ENCODE measurements at regions not wholly inside any gene's neighbourhood (a gene's known extent, or its start where the extent isn't known, plus 50 kb on each side); places are given as distances from the start of the nearest gene placed in this dataset.

GRCh38 chr16:59144841-59145240 lies 410.7 kb upstream of the GOT2 start:
- Histone ChIP-seq H3K9me2 (replicated peaks; ENCODE audit: insufficient read depth, low read length) (no peaks in the 10 kb centered on the region), H3K79me2 (ENCODE audit: low read length) (no peaks in the 10 kb centered on the region), H3F3A (ENCODE audit: insufficient read depth, low read length) (no peaks in the 10 kb centered on the region), H3K27me3 (replicated peaks; ENCODE audit: insufficient read depth, low read length) (no peaks in the 10 kb centered on the region), H2AFZ (ENCODE audit: low read length) (no peak overlapping the region), H3K9me3 (replicated peaks; ENCODE audit: insufficient read depth, low read length) (no peaks in the 10 kb centered on the region), H3K4me3 (ENCODE audit: low read length) (no peak overlapping the region), H4K20me1 (ENCODE audit: insufficient read depth, low read length) (no peaks in the 10 kb centered on the region), H3K4me2 (ENCODE audit: low read depth, low read length) (no peak overlapping the region), H3K9ac (ENCODE audit: low read length) (no peak overlapping the region), H3K4me1 (ENCODE audit: low read length) (no peaks in the 10 kb centered on the region), H3K27ac (ENCODE audit: low read length) (no peak overlapping the region), H3K36me3 (replicated peaks; ENCODE audit: insufficient read depth, low read length) (no peaks in the 10 kb centered on the region)
- TF ChIP-seq EZH2 (optimal IDR thresholded peaks at IDR 0.05; ENCODE audit: low read depth, low read length) (no peak), CTCF (IDR thresholded peaks at IDR 0.05; ENCODE audit: low read length) (no peak), EZH2phosphoT487 (IDR thresholded peaks at IDR 0.05; ENCODE audit: low read length) (no peak)
- DNase-seq, result no peak

GRCh38 chr16:59144326-59144725 lies 410.2 kb upstream of the GOT2 start:
- H3K27me3 ChIP-seq (replicated peaks; ENCODE audit: insufficient read depth, low read length), result no peaks in the 10 kb centered on the region
- H3K9me3 ChIP-seq (replicated peaks; ENCODE audit: insufficient read depth, low read length), result no peaks in the 10 kb centered on the region
- H3K36me3 ChIP-seq (replicated peaks; ENCODE audit: insufficient read depth, low read length), result no peaks in the 10 kb centered on the region
- no peak overlapping the region for H3K4me3 ChIP-seq (ENCODE audit: low read length)
- no peak overlapping the region for H3K27ac ChIP-seq (ENCODE audit: low read length)
- no peaks in the 10 kb centered on the region for H3K9me2 ChIP-seq (replicated peaks; ENCODE audit: insufficient read depth, low read length)
- H2AFZ ChIP-seq (ENCODE audit: low read length), result no peak overlapping the region
- no peak for DNase-seq
- H3K4me1 ChIP-seq (ENCODE audit: low read length), result no peaks in the 10 kb centered on the region
- no peak overlapping the region for H3K4me2 ChIP-seq (ENCODE audit: low read depth, low read length)
- no peaks in the 10 kb centered on the region for H3K79me2 ChIP-seq (ENCODE audit: low read length)
- no peak for TF ChIP-seq EZH2phosphoT487 (IDR thresholded peaks at IDR 0.05; ENCODE audit: low read length)
- TF ChIP-seq CTCF (IDR thresholded peaks at IDR 0.05; ENCODE audit: low read length), result no peak
- TF ChIP-seq EZH2 (optimal IDR thresholded peaks at IDR 0.05; ENCODE audit: low read depth, low read length), result no peak
- no peak overlapping the region for H3K9ac ChIP-seq (ENCODE audit: low read length)
- no peaks in the 10 kb centered on the region for H4K20me1 ChIP-seq (ENCODE audit: insufficient read depth, low read length)
- H3F3A ChIP-seq (ENCODE audit: insufficient read depth, low read length), result no peaks in the 10 kb centered on the region

GRCh38 chr16:59126486-59126885 lies 392.4 kb upstream of the GOT2 start:
- H3K4me1 ChIP-seq (ENCODE audit: low read length), result no peaks in the 10 kb centered on the region
- no peaks in the 10 kb centered on the region for H3K9me2 ChIP-seq (replicated peaks; ENCODE audit: insufficient read depth, low read length)
- H3F3A ChIP-seq (ENCODE audit: insufficient read depth, low read length), result no peaks in the 10 kb centered on the region
- no peak overlapping the region for H3K4me3 ChIP-seq (ENCODE audit: low read length)
- H4K20me1 ChIP-seq (ENCODE audit: insufficient read depth, low read length), result no peaks in the 10 kb centered on the region
- DNase-seq, result no peak
- no peak for TF ChIP-seq EZH2phosphoT487 (IDR thresholded peaks at IDR 0.05; ENCODE audit: low read length)
- no peak for TF ChIP-seq EZH2 (optimal IDR thresholded peaks at IDR 0.05; ENCODE audit: low read depth, low read length)
- no peak for TF ChIP-seq CTCF (IDR thresholded peaks at IDR 0.05; ENCODE audit: low read length)
- no peaks in the 10 kb centered on the region for H3K36me3 ChIP-seq (replicated peaks; ENCODE audit: insufficient read depth, low read length)
- no peak overlapping the region for H2AFZ ChIP-seq (ENCODE audit: low read length)
- no peaks in the 10 kb centered on the region for H3K79me2 ChIP-seq (ENCODE audit: low read length)
- no peak overlapping the region for H3K27ac ChIP-seq (ENCODE audit: low read length)
- no peaks in the 10 kb centered on the region for H3K9me3 ChIP-seq (replicated peaks; ENCODE audit: insufficient read depth, low read length)
- H3K9ac ChIP-seq (ENCODE audit: low read length), result no peak overlapping the region
- no peak overlapping the region for H3K4me2 ChIP-seq (ENCODE audit: low read depth, low read length)
- no peaks in the 10 kb centered on the region for H3K27me3 ChIP-seq (replicated peaks; ENCODE audit: insufficient read depth, low read length)
